ENCODE measurements at regions not wholly inside any gene's neighbourhood (a gene's known extent, or its start where the extent isn't known, plus 50 kb on each side); places are given as distances from the start of the nearest gene placed in this dataset.

GRCh38 chr13:29947839-29948238 is 97.4 kb upstream of the UBL3 start:
- Histone ChIP-seq H3K9me2 (ENCODE audit: insufficient read depth) (0 out of 2 replicates have a peak, but pooled peaks cover 3% of the 10 kb centered on the region), H3F3A (replicated peaks; ENCODE audit: low read depth) (no peaks in the 10 kb centered on the region), H3K79me2 (replicated peaks; ENCODE audit: insufficient read depth) (no peaks in the 10 kb centered on the region), H3K4me3 (no peak overlapping the region), H3K4me1 (ENCODE audit: insufficient read depth) (peaks cover 5% of the 10 kb centered on the region; the same call in 1 of the 2 replicates), H3K4me2 (no peak overlapping the region), H4K20me1 (replicated peaks; ENCODE audit: insufficient read depth) (no peaks in the 10 kb centered on the region), H3K36me3 (ENCODE audit: insufficient read depth) (no peaks in the 10 kb centered on the region), H3K27me3 (ENCODE audit: insufficient read depth) (peaks cover 6% of the 10 kb centered on the region; the same call in 1 of the 2 replicates), H3K27ac (ENCODE audit: low read depth) (no peak overlapping the region), H2AFZ (peak overlapping the region; percentile 56)
- no peak for ATAC-seq
- Mint-ChIP-seq H3K27ac (no peak overlapping the region), H3K9me3 (no peaks in the 10 kb centered on the region), H3K4me3 (no peak overlapping the region), H3K27me3 (ENCODE audit: insufficient read depth, low read depth, poor library complexity) (peaks cover 24% of the 10 kb centered on the region), H3K36me3 (ENCODE audit: low read depth) (no peaks in the 10 kb centered on the region), H3K4me1 (peaks cover 16% of the 10 kb centered on the region)
- DNase-seq (ENCODE audit: low spot score): no peak
- no peak for TF ChIP-seq ZNF462 (CRISPR knock-in tag; IDR thresholded peaks at IDR 0.05)
- no peak for TF ChIP-seq EZH2 (IDR thresholded peaks at IDR 0.05; ENCODE audit: low read depth, unreplicated experiment)
- no peak for TF ChIP-seq CREB1 (CRISPR knock-in tag; IDR thresholded peaks at IDR 0.05; ENCODE audit: low read depth)
- no peak for TF ChIP-seq EZH2phosphoT487 (IDR thresholded peaks at IDR 0.05; ENCODE audit: unreplicated experiment)
- no peak for TF ChIP-seq ZNF114 (CRISPR knock-in tag; IDR thresholded peaks at IDR 0.05)
- TF ChIP-seq JUNB (IDR thresholded peaks at IDR 0.05; ENCODE audit: unreplicated experiment): no peak
- no peak for TF ChIP-seq POLR2AphosphoS5 (IDR thresholded peaks at IDR 0.05; ENCODE audit: low read depth)
- TF ChIP-seq, protein P1, sequence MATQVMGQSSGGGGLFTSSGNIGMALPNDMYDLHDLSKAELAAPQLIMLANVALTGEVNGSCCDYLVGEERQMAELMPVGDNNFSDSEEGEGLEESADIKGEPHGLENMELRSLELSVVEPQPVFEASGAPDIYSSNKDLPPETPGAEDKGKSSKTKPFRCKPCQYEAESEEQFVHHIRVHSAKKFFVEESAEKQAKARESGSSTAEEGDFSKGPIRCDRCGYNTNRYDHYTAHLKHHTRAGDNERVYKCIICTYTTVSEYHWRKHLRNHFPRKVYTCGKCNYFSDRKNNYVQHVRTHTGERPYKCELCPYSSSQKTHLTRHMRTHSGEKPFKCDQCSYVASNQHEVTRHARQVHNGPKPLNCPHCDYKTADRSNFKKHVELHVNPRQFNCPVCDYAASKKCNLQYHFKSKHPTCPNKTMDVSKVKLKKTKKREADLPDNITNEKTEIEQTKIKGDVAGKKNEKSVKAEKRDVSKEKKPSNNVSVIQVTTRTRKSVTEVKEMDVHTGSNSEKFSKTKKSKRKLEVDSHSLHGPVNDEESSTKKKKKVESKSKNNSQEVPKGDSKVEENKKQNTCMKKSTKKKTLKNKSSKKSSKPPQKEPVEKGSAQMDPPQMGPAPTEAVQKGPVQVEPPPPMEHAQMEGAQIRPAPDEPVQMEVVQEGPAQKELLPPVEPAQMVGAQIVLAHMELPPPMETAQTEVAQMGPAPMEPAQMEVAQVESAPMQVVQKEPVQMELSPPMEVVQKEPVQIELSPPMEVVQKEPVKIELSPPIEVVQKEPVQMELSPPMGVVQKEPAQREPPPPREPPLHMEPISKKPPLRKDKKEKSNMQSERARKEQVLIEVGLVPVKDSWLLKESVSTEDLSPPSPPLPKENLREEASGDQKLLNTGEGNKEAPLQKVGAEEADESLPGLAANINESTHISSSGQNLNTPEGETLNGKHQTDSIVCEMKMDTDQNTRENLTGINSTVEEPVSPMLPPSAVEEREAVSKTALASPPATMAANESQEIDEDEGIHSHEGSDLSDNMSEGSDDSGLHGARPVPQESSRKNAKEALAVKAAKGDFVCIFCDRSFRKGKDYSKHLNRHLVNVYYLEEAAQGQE (IDR thresholded peaks at IDR 0.05; ENCODE audit: unreplicated experiment): no peak
- TF ChIP-seq, protein P2, sequence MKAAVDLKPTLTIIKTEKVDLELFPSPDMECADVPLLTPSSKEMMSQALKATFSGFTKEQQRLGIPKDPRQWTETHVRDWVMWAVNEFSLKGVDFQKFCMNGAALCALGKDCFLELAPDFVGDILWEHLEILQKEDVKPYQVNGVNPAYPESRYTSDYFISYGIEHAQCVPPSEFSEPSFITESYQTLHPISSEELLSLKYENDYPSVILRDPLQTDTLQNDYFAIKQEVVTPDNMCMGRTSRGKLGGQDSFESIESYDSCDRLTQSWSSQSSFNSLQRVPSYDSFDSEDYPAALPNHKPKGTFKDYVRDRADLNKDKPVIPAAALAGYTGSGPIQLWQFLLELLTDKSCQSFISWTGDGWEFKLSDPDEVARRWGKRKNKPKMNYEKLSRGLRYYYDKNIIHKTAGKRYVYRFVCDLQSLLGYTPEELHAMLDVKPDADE (IDR thresholded peaks at IDR 0.05): no peak
- TF ChIP-seq NANOG (IDR thresholded peaks at IDR 0.05; ENCODE audit: borderline replicate concordance): no peak
- TF ChIP-seq ZNF331 (CRISPR knock-in tag; IDR thresholded peaks at IDR 0.05; ENCODE audit: low read depth): no peak
- TF ChIP-seq CTCF (conservative IDR thresholded peaks at IDR 0.05; ENCODE audit: low read depth in 2 of 2): no peak
- TF ChIP-seq STAT1 (IDR thresholded peaks at IDR 0.05; ENCODE audit: unreplicated experiment): no peak

All from GM23338 (cell line).